Transverse colon (tissue), 4 donors: ENCODE measurements at regions not wholly inside any gene's neighbourhood (a gene's known extent, or its start where the extent isn't known, plus 50 kb on each side); places are given as distances from the start of the nearest gene placed in this dataset.

Source experiments
- CTCF ChIP-seq, 5 experiments: fragments of 200-600 bp in 3 of 5; fragments of 450-650 bp in 2 of 5; sonication (generic) in 3 of 5; IDR thresholded peaks; 1 replicate in 2 of 5; 2 replicates in 3 of 5; pipeline ENCODE4 v1.5.1; 2016 to 2017; ENCODE audit warnings: antibody characterized with exemption in 5 of 5, inconsistent platforms in 3 of 5, mild to moderate bottlenecking in 2 of 5, moderate library complexity in 1 of 5
- POLR2AphosphoS5 ChIP-seq, 3 donors: sonication (generic); formaldehyde crosslinking; IDR thresholded peaks; one replicate each; pipeline ENCODE4 v1.6.1; 2016; ENCODE audit warnings: antibody characterized with exemption in 3 of 3

GRCh38 chr5:114719268-114719667, 357.4 kb downstream of the KCNN2 start:
- TF ChIP-seq POLR2AphosphoS5 (IDR thresholded peaks at IDR 0.05) (no peak), CTCF (IDR thresholded peaks at IDR 0.05) (no peak)
